ENCODE measurements at regions not wholly inside any gene's neighbourhood (a gene's known extent, or its start where the extent isn't known, plus 50 kb on each side); places are given as distances from the start of the nearest gene placed in this dataset.

DNA sequence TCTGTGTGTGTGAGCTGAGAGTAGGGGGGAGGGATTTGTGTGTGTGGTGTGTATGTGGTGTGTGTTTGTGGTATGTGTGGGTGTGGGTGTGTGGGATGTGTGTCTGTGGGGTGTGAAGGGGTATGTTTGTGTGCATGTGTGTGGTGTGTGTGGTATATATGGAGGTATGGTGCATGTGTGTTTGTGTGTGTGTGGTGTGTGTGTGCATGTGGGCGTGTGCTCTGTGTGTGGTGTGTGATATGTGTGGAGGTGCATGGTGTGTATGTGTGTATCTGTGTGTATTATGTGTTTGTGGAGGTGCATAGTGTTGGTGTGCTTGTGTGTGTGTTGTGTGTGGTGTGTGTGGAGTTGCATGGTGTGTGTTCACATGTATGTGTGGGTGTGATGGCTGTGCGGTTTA lies 106.0 kb downstream of the CMPK2 start:
- H3K36me3 ChIP-seq (ENCODE audit: insufficient read depth, insufficient read length, low read length), result no peaks in the 10 kb centered on the region
- H3K9me3 ChIP-seq (ENCODE audit: insufficient read depth, low read length), result no peaks in the 10 kb centered on the region
- no peak overlapping the region for H3K9ac ChIP-seq (ENCODE audit: insufficient read length, low read depth)
- H3K27me3 ChIP-seq (ENCODE audit: insufficient read depth, insufficient read length), result no peaks in the 10 kb centered on the region
- H3K4me1 ChIP-seq (ENCODE audit: insufficient read depth, insufficient read length), result peaks cover 3% of the 10 kb centered on the region
- DNase-seq (ENCODE audit: low read depth, low spot score), result no peak
- no peak overlapping the region for H3K4me3 ChIP-seq (ENCODE audit: insufficient read length, low read depth)
- TF ChIP-seq ZNF274 (IDR thresholded peaks at IDR 0.05; ENCODE audit: low read depth, low read length) (no peak), YY1 (IDR thresholded peaks at IDR 0.05; ENCODE audit: insufficient read depth, insufficient read length) (no peak), SUZ12 (IDR thresholded peaks at IDR 0.05; ENCODE audit: extremely low read depth, insufficient read depth, insufficient read length) (no peak)

GRCh38 chr2:6760132-6760531 lies 105.6 kb downstream of the CMPK2 start:
- no peak for DNase-seq (ENCODE audit: low read depth, low spot score)
- no peak overlapping the region for H3K9ac ChIP-seq (ENCODE audit: insufficient read length, low read depth)
- H3K9me3 ChIP-seq (ENCODE audit: insufficient read depth, low read length), result no peaks in the 10 kb centered on the region
- H3K4me3 ChIP-seq (ENCODE audit: insufficient read length, low read depth), result no peak overlapping the region
- TF ChIP-seq SUZ12 (IDR thresholded peaks at IDR 0.05; ENCODE audit: extremely low read depth, insufficient read depth, insufficient read length) (no peak), ZNF274 (IDR thresholded peaks at IDR 0.05; ENCODE audit: low read depth, low read length) (no peak), YY1 (IDR thresholded peaks at IDR 0.05; ENCODE audit: insufficient read depth, insufficient read length) (no peak)
- H3K36me3 ChIP-seq (ENCODE audit: insufficient read depth, insufficient read length, low read length), result no peaks in the 10 kb centered on the region
- H3K4me1 ChIP-seq (ENCODE audit: insufficient read depth, insufficient read length), result peaks cover 3% of the 10 kb centered on the region
- no peaks in the 10 kb centered on the region for H3K27me3 ChIP-seq (ENCODE audit: insufficient read depth, insufficient read length)

DNA sequence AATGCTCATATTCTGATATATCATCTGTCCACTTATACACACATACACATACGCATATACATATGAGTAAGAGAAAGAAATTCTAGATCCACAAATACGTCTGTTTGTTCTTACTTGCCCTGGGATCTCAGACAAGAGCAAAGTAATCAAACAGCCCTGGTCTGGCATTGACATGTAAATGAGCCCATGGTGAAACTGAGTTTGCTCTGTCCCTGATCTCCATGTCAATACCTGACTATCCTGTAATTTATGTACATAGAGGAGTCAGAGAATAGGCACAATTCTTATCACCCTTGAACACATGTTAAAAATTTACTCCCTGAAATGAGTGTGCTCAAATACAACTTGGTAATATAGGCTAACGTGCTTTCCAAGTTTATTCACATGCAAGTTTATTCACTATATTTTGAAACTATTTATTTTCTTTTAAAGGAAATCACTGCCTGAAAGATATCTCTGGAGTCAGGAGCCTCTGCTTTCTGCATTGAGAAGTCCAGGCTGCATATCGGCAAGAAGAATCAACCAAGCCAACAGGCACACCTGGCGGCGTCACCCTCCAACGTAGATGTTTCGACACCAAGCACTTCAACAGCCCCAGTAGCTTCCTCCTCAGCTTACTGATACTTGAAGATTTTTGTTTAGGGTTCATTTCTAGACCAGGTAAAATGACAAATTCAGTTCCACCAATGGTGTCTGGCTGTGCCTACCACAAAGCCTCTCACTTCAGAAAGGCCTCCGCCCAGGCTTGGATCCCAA lies 100.6 kb downstream of the CMPK2 start:
- Histone ChIP-seq H3K27me3 (ENCODE audit: insufficient read depth, insufficient read length) (no peaks in the 10 kb centered on the region), H3K4me1 (ENCODE audit: insufficient read depth, insufficient read length) (peaks cover 5% of the 10 kb centered on the region), H3K4me3 (ENCODE audit: insufficient read length, low read depth) (no peak overlapping the region), H3K9ac (ENCODE audit: insufficient read length, low read depth) (no peak overlapping the region), H3K36me3 (ENCODE audit: insufficient read depth, insufficient read length, low read length) (no peaks in the 10 kb centered on the region), H3K9me3 (ENCODE audit: insufficient read depth, low read length) (no peaks in the 10 kb centered on the region)
- DNase-seq (ENCODE audit: low read depth, low spot score), result peak; percentile 75
- TF ChIP-seq SUZ12 (IDR thresholded peaks at IDR 0.05; ENCODE audit: extremely low read depth, insufficient read depth, insufficient read length) (no peak), ZNF274 (IDR thresholded peaks at IDR 0.05; ENCODE audit: low read depth, low read length) (no peak), YY1 (IDR thresholded peaks at IDR 0.05; ENCODE audit: insufficient read depth, insufficient read length) (no peak)

- no peaks in the 10 kb centered on the region for H3K9me3 ChIP-seq (ENCODE audit: insufficient read depth, low read length)
- H3K4me3 ChIP-seq (ENCODE audit: insufficient read length, low read depth), result no peak overlapping the region
- DNase-seq (ENCODE audit: low read depth, low spot score), result no peak
- peaks cover 6% of the 10 kb centered on the region for H3K4me1 ChIP-seq (ENCODE audit: insufficient read depth, insufficient read length)
- no peaks in the 10 kb centered on the region for H3K36me3 ChIP-seq (ENCODE audit: insufficient read depth, insufficient read length, low read length)
- H3K9ac ChIP-seq (ENCODE audit: insufficient read length, low read depth), result no peak overlapping the region
- H3K27me3 ChIP-seq (ENCODE audit: insufficient read depth, insufficient read length), result peaks cover 13% of the 10 kb centered on the region
- TF ChIP-seq SUZ12 (IDR thresholded peaks at IDR 0.05; ENCODE audit: extremely low read depth, insufficient read depth, insufficient read length), result no peak
- no peak for TF ChIP-seq YY1 (IDR thresholded peaks at IDR 0.05; ENCODE audit: insufficient read depth, insufficient read length)
- TF ChIP-seq ZNF274 (IDR thresholded peaks at IDR 0.05; ENCODE audit: low read depth, low read length), result no peak
Measured at GRCh38 chr2:6769346-6769745, 96.4 kb downstream of the CMPK2 start.

- TF ChIP-seq YY1 (IDR thresholded peaks at IDR 0.05; ENCODE audit: insufficient read depth, insufficient read length) (no peak), SUZ12 (IDR thresholded peaks at IDR 0.05; ENCODE audit: extremely low read depth, insufficient read depth, insufficient read length) (no peak), ZNF274 (IDR thresholded peaks at IDR 0.05; ENCODE audit: low read depth, low read length) (no peak)
- no peak for DNase-seq (ENCODE audit: low read depth, low spot score)
- no peaks in the 10 kb centered on the region for H3K9me3 ChIP-seq (ENCODE audit: insufficient read depth, low read length)
- H3K9ac ChIP-seq (ENCODE audit: insufficient read length, low read depth), result no peak overlapping the region
- H3K4me1 ChIP-seq (ENCODE audit: insufficient read depth, insufficient read length), result peaks cover 4% of the 10 kb centered on the region
- H3K4me3 ChIP-seq (ENCODE audit: insufficient read length, low read depth), result no peak overlapping the region
- H3K27me3 ChIP-seq (ENCODE audit: insufficient read depth, insufficient read length), result peaks cover 13% of the 10 kb centered on the region
- H3K36me3 ChIP-seq (ENCODE audit: insufficient read depth, insufficient read length, low read length), result no peaks in the 10 kb centered on the region
Measured at GRCh38 chr2:6770006-6770405, 95.7 kb downstream of the CMPK2 start.

DNA sequence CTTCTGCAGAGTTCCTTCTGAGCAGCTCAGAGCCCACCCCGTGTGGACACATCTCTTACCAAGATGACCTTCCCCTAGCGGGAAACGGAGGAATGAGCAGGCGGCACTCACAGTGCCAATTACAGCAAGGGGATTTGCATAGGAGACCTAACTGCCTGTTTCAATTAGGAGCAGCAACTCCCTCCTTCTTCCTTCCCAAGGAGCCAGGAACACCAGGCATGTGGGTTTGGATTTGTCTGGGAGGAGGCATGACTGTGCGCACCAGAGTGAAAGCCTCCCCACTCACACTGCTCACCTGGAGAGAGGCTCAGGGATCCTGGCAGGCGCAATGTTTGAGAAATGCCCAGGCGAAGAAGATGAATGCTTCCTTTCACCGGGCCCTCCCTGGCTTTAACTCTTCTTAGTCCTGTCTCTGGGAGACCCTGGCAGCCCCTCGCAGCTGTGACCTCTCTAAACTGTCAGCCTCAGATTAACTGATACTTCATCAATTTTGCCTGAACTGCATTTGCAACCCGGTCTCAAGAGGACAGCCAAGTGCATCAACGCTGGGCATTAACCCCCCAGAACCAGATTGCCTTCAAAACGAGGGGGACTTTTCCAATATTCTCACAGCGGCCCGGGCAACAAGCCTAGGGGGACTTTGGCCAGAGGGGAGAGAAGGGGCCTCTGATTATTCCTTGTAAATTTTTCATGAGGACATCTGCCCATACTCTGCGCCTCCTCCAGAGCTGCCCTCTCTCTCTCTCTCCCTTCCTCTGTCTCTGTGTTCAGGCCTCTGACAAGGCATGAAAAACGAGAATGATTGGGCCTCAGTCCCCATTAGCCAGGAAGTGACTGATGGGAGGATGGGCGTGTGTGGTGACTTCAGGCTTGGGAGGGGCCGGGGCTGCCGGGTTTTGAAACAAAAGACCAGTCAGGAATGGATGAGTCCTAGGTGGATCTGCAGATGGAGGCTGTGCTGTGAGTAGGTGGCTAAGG lies 93.8 kb downstream of the CMPK2 start:
- H3K4me1 ChIP-seq (ENCODE audit: insufficient read depth, insufficient read length), result peaks cover 1% of the 10 kb centered on the region
- peaks cover 13% of the 10 kb centered on the region for H3K27me3 ChIP-seq (ENCODE audit: insufficient read depth, insufficient read length)
- no peaks in the 10 kb centered on the region; the same call in 1 of the 2 replicates for H3K9me3 ChIP-seq (ENCODE audit: insufficient read depth, low read length)
- no peaks in the 10 kb centered on the region for H3K36me3 ChIP-seq (ENCODE audit: insufficient read depth, insufficient read length, low read length)
- no peak for DNase-seq (ENCODE audit: low read depth, low spot score)
- H3K9ac ChIP-seq (ENCODE audit: insufficient read length, low read depth), result no peak overlapping the region
- no peak overlapping the region for H3K4me3 ChIP-seq (ENCODE audit: insufficient read length, low read depth)
- no peak for TF ChIP-seq YY1 (IDR thresholded peaks at IDR 0.05; ENCODE audit: insufficient read depth, insufficient read length)
- TF ChIP-seq SUZ12 (IDR thresholded peaks at IDR 0.05; ENCODE audit: extremely low read depth, insufficient read depth, insufficient read length), result no peak
- TF ChIP-seq ZNF274 (IDR thresholded peaks at IDR 0.05; ENCODE audit: low read depth, low read length), result no peak

Data from NT2/D1 (cell line).